Astrocyte of the spinal cord (primary cell): ENCODE measurements at regions not wholly inside any gene's neighbourhood (a gene's known extent, or its start where the extent isn't known, plus 50 kb on each side); places are given as distances from the start of the nearest gene placed in this dataset.

Experiments
- DNase-seq: peaks from one replicate; pipeline ENCODE4 v3.0.0; 2011; ENCODE audit warnings: low read depth, low spot score
- H3K4me3 ChIP-seq: 2 replicates; pipeline ENCODE4 v1.5.1; 2011; ENCODE audit warnings: low read depth, mild to moderate bottlenecking, low read length, moderate library complexity
- in situ Hi-C: cut with HindIII; loops from 2 replicates; pipeline ENCODE4 v1.10.0; 2017; ENCODE audit warnings: low sequenced_read_pairs
- TF ChIP-seq, protein P1 (sequence below): IDR thresholded peaks from 2 replicates; pipeline ENCODE4 v1.5.1; 2012; ENCODE audit warnings: low read depth, mild to moderate bottlenecking, low read length, inconsistent platforms

DNA sequence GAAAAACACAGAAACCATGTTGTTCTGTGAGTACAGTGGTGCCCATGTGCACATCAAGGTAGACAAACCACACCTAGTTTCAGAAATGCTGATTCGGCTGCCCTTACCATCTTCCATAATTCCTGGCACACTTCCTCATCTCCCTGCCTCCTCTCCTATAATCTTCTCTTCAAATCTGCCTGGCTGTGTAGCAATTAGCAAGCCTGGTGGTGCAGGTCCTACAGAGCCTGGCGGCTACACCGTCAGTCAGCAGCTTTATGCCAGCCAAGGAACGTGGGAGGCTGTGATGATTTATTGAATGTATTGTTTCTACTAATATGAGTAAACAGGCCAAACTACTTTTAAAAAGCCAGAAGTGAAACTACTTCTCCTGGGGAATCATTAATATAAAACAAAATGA lies 106.8 kb downstream of the SEMA6D start:
- no peak for DNase-seq
- TF ChIP-seq, protein P1, sequence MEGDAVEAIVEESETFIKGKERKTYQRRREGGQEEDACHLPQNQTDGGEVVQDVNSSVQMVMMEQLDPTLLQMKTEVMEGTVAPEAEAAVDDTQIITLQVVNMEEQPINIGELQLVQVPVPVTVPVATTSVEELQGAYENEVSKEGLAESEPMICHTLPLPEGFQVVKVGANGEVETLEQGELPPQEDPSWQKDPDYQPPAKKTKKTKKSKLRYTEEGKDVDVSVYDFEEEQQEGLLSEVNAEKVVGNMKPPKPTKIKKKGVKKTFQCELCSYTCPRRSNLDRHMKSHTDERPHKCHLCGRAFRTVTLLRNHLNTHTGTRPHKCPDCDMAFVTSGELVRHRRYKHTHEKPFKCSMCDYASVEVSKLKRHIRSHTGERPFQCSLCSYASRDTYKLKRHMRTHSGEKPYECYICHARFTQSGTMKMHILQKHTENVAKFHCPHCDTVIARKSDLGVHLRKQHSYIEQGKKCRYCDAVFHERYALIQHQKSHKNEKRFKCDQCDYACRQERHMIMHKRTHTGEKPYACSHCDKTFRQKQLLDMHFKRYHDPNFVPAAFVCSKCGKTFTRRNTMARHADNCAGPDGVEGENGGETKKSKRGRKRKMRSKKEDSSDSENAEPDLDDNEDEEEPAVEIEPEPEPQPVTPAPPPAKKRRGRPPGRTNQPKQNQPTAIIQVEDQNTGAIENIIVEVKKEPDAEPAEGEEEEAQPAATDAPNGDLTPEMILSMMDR = no peak
- no peak overlapping the region for H3K4me3 ChIP-seq
- in situ Hi-C loops = no loop called here

DNA sequence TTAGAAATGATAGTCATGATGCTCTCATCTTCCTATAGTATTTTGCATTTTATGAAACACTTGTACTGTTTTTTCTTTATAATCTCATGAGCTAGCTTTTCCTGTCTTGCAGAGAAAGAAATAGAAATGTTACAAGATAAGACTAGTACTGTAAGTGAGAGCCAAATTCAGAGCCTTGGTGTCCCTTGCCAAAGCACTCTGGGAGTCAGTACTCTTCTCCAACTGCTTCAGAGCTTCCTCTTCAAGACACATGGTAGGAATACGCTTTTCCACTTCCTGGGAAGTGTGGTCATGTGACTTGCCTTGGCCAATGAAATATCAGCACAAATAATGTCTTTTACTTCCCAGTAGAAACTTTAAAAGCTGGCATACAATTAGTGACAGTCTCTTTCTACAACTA lies 112.4 kb downstream of the SEMA6D start:
- no peak for DNase-seq
- H3K4me3 ChIP-seq = no peak overlapping the region
- TF ChIP-seq, protein P1 = no peak
- in situ Hi-C loops = no loop called here

DNA sequence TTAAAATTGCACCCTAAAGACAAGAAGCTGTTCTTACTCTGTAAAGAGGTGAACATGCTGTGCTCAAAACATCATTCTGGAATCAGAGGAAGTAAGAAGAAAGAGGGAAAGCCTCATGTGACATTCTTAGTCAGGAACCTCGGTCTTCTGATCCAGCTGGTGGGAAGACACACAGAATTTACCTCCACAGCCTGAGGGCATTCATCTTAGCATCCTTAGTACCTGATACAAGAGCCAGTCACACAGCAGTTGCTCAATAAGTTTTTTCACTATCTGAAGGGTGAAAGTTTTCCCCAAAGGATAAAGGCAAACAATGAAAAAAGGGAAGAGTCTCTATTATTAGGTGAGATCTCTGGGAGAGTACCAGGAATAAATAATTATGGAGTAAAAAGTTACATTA lies 116.8 kb downstream of the SEMA6D start:
- H3K4me3 ChIP-seq = no peak overlapping the region
- DNase-seq = no peak
- TF ChIP-seq, protein P1 = no peak
- in situ Hi-C loops = no loop called here

DNA sequence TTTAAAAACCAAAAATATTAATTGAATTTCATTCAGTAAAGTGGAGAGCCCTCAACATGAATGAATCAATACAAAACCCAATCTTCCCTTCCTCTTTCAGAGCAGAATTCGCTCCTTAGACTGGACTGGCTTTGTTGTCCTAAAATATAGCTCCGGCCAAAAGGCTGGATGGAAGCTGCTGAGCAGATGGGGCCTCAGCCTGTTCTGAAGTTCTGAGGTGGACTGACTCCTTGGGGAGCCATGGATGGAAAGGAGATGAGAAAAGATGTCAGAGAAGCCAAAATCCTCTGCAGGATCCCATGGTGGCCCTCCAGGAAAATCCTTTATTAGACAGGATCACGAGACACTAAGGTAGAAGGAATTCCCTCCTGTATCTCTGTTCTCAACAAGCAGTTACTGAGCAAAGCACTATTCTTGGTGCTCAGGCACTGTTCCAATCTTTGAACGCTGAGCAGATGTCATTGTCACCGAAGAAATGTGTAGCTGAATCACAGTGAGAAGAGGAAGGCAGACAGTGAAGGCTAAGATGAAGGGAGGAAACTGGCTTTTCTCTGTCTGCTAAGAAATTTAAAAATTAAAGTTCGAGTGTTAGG lies 122.0 kb downstream of the SEMA6D start:
- no peak for DNase-seq
- TF ChIP-seq, protein P1 = no peak
- in situ Hi-C loops = no loop called here
- no peak overlapping the region for H3K4me3 ChIP-seq

DNA sequence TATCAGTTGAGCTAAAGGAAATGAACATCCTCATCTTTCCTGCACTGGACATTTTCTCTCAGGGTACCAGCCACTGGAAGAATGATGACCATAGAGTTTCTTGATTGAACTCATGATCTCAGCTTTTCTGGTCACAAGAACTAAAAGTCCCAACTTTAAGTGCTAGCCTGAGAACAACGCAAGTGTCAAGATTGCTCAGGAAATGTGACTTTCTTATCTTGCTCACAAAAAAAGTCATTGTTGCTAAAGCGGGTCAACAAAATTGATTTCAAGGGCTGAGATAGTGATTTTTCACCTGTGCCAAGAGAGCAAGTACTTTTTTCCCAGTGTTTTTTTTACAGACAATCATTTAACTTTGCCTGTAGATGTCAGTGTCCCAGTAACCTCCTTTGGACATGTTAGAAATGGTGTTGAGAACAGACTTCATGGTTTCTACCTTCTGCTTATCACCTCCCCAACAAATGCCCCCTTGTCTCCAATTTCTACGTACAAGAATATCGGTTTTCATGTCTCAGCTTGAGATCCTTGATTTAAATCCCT lies 125.9 kb downstream of the SEMA6D start:
- H3K4me3 ChIP-seq = no peak overlapping the region
- in situ Hi-C loops = no loop called here
- no peak for DNase-seq
- TF ChIP-seq, protein P1 = no peak

DNA sequence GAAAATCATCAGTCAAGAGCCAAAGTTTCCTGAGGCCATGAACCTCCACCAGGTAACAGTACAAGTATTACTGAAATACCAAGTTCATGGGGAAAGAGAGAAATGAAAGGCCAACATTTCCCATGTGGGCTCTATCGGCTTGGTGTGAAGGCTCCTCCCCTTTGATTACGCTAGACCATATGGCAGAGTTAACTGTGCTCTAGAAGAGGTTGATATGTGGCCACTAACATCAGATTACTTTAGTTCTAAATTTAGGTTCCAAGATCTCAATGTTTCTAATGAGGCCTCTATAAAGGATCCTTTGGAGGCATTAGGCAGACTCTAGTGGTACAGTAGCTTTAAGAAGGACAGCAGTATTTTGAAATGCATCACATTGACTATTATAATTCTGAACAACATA lies 127.1 kb downstream of the SEMA6D start:
- in situ Hi-C loops = no loop called here

More for the DNA sequence above, 127.1 kb downstream of the SEMA6D start:
- no peak for DNase-seq
- TF ChIP-seq, protein P1 = no peak
- H3K4me3 ChIP-seq = no peak overlapping the region
